Mesendoderm (in vitro differentiated cells): ENCODE measurements at regions not wholly inside any gene's neighbourhood (a gene's known extent, or its start where the extent isn't known, plus 50 kb on each side); places are given as distances from the start of the nearest gene placed in this dataset.

Source experiments
- DNase-seq: peaks from one replicate; pipeline ENCODE4 v3.0.0; 2013
- H2AK5ac ChIP-seq: 2 replicates; pipeline ENCODE4 v1.6.1; 2013; ENCODE audit warnings: low read length, inconsistent platforms
- H2BK120ac ChIP-seq: 2 replicates; pipeline ENCODE4 v1.6.1; 2013; ENCODE audit warnings: low read depth, mild to moderate bottlenecking, low read length, moderate library complexity, mixed read lengths
- H2BK15ac ChIP-seq: replicated peaks from 2 replicates; pipeline ENCODE4 v1.6.1; 2013; ENCODE audit warnings: low read depth, mild to moderate bottlenecking, moderate library complexity
- H2BK5ac ChIP-seq: 2 replicates; pipeline ENCODE4 v1.6.1; 2013; ENCODE audit warnings: low read length, inconsistent platforms
- H3K18ac ChIP-seq: 2 replicates; pipeline ENCODE4 v1.6.1; 2013; ENCODE audit warnings: mild to moderate bottlenecking, low read length, mixed read lengths
- H3K23ac ChIP-seq: one replicate; pipeline ENCODE4 v1.6.1; 2013; ENCODE audit warnings: low read length
- H3K27ac ChIP-seq: 2 replicates; pipeline ENCODE4 v1.5.1; 2013; ENCODE audit warnings: low read depth, mild to moderate bottlenecking, inconsistent platforms, low read length, moderate library complexity
- H3K27me3 ChIP-seq: 2 replicates; pipeline ENCODE4 v1.6.1; 2013; ENCODE audit warnings: low read length, control low read depth, mild to moderate bottlenecking, inconsistent platforms; ENCODE audit not compliant: insufficient read depth, poor library complexity
- H3K36me3 ChIP-seq: 2 replicates; pipeline ENCODE4 v1.6.1; 2013; ENCODE audit warnings: low read length, inconsistent platforms; ENCODE audit not compliant: control insufficient read depth, insufficient read depth
- H3K4ac ChIP-seq: one replicate; pipeline ENCODE4 v1.6.1; 2013; ENCODE audit warnings: low read depth, mild to moderate bottlenecking, low read length, moderate library complexity
- H3K4me1 ChIP-seq: 2 replicates; pipeline ENCODE4 v1.6.1; 2013; ENCODE audit warnings: low read depth, low read length, inconsistent platforms; ENCODE audit not compliant: control insufficient read depth
- H3K4me2 ChIP-seq: 2 replicates; pipeline ENCODE4 v1.6.1; 2013; ENCODE audit warnings: low read length
- H3K4me3 ChIP-seq: 2 replicates; pipeline ENCODE4 v1.5.1; 2013; ENCODE audit warnings: mild to moderate bottlenecking, low read length
- H3K56ac ChIP-seq: one replicate; pipeline ENCODE4 v1.6.1; 2013; ENCODE audit warnings: low read length
- H3K79me1 ChIP-seq: 2 replicates; pipeline ENCODE4 v1.6.1; 2013; ENCODE audit warnings: low read length, inconsistent platforms
- H3K79me2 ChIP-seq: 2 replicates; pipeline ENCODE4 v1.6.1; 2013; ENCODE audit warnings: mild to moderate bottlenecking, low read length; ENCODE audit not compliant: control insufficient read depth, insufficient read depth
- H3K9ac ChIP-seq: 2 replicates; pipeline ENCODE4 v1.6.1; 2013; ENCODE audit warnings: low read length, inconsistent platforms
- H4K5ac ChIP-seq: one replicate; pipeline ENCODE4 v1.6.1; 2013; ENCODE audit warnings: low read length
- H4K8ac ChIP-seq: one replicate; pipeline ENCODE4 v1.6.1; 2013; ENCODE audit warnings: low read depth, mild to moderate bottlenecking, control low read depth, low read length, moderate library complexity
- WGBS: extraction: QIAGEN DNeasy Blood & Tissue Kit; methylation state at CpG from one replicate; pipeline ENCODE4 v1.1.7; 2013; ENCODE audit warnings: low lambda C conversion rate, missing lambda C conversion rate; ENCODE audit not compliant: insufficient coverage; ENCODE audit errors: extremely low coverage; 5-methylcytosine and 5-hydroxymethylcytosine counted together

DNA sequence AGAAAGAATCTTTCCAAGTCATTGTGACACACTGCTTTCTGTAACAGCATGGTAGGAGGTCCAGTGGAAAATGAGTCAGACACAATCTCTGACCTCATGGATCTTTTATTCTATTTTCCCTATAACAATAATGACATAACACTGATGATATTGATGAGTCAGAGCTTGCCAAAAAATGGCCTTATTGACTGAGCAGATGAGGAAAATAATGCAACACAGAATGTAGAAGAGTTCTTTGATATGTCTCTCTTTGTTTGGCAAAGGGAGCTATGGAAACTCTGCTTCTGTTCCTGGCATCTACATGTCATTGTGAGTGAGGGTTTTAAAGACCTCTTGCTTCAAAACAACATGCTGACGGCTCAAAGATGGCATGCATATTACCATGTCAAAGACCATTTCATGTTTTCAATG lies 443.1 kb upstream of the ZNF608 start:
- Histone ChIP-seq H3K18ac (no peak overlapping the region), H3K27me3 (no peaks in the 10 kb centered on the region), H3K79me2 (no peaks in the 10 kb centered on the region), H3K4me2 (no peak overlapping the region), H2AK5ac (no peak overlapping the region), H4K8ac (no peak overlapping the region), H4K5ac (no peak overlapping the region), H3K4me3 (no peak overlapping the region), H3K79me1 (no peaks in the 10 kb centered on the region), H3K36me3 (no peaks in the 10 kb centered on the region), H2BK15ac (no peak overlapping the region), H3K23ac (no peak overlapping the region), H3K4me1 (peaks cover 5% of the 10 kb centered on the region), H3K27ac (no peak overlapping the region), H3K4ac (no peak overlapping the region), H3K9ac (no peak overlapping the region), H2BK5ac (no peak overlapping the region), H2BK120ac (no peak overlapping the region), H3K56ac (no peak overlapping the region)
- no CpG with 5 or more reads among the region's 1 CpG for WGBS
- DNase-seq: no peak

DNA sequence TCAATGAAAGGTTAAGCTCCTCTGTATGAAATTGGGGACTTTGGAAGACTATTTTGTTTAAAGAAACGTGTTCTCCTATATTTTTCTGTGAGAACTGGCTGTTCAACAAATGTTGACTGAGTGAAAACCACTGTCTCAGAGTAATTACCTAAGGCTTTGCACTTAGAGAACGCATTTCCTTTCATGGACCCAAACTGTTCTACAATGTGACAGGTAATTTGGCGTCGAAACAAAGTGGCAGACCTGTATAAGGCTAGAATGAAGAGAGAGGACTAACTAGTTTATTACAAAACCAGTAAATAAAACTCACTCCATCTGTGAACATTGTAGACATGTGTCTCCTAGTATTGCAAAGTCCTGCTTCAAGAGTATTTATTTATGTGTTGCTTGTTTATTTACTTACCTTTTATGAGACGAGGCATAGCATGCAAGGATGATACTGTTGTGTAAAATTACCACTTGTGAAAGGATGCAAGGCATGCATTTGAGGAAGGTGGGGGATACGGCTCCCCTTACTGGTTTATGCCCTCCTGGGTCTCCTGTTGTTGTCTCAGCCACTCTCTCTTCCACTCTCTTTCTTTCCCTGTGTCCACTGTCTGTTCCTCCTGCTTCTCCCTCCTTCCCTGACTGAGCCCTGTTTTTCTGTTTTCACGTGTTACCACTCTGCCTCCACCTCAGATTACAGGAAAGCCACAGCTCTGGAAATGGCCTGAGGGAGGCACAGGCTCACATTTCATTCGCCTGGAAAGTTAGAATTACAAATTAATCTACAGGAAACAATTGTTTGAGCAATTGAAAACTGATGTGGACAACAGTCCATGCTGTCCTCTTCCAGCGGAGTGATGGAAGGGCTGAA lies 444.0 kb upstream of the ZNF608 start:
- H3K18ac ChIP-seq: no peak overlapping the region
- no peak overlapping the region for H3K9ac ChIP-seq
- no peak overlapping the region for H3K4me3 ChIP-seq
- no peak overlapping the region for H2BK5ac ChIP-seq
- no peak overlapping the region for H3K27ac ChIP-seq
- no peak overlapping the region for H3K4me2 ChIP-seq
- no peak overlapping the region for H3K4ac ChIP-seq
- H3K4me1 ChIP-seq: peaks cover 5% of the 10 kb centered on the region
- no peak overlapping the region for H3K23ac ChIP-seq
- peak overlapping the region; percentile 66 for H3K56ac ChIP-seq
- H3K36me3 ChIP-seq: no peaks in the 10 kb centered on the region
- H2BK120ac ChIP-seq: no peak overlapping the region
- H4K8ac ChIP-seq: no peak overlapping the region
- H2AK5ac ChIP-seq: no peak overlapping the region
- H4K5ac ChIP-seq: no peak overlapping the region
- H3K79me1 ChIP-seq: no peaks in the 10 kb centered on the region
- no peak overlapping the region for H2BK15ac ChIP-seq
- WGBS: no CpG with 5 or more reads among the region's 9 CpGs
- peak; percentile 48 for DNase-seq
- H3K79me2 ChIP-seq: no peaks in the 10 kb centered on the region
- H3K27me3 ChIP-seq: no peaks in the 10 kb centered on the region

DNA sequence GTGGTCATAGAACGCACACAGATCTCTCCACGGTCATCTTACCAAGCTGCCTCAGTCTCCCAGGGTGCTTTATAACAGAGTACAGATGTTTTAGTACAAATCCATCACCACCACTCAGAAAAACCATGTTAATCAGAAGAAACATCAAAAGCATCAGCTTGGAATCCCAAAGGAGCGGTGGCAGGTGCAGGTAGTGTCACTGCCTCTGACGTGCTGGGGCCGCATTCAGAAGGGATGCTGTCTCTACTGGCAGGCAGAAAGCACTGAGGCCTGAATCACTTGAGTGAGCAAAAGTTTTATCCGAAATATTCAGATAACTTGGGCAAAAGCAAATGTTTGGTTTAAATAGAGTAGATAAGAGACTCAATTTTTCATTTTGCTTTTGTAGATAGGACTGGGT lies 448.4 kb upstream of the ZNF608 start:
- H4K8ac ChIP-seq: no peak overlapping the region
- H3K36me3 ChIP-seq: no peaks in the 10 kb centered on the region
- H3K79me2 ChIP-seq: no peaks in the 10 kb centered on the region
- no peak overlapping the region for H2BK5ac ChIP-seq
- no peaks in the 10 kb centered on the region for H3K79me1 ChIP-seq
- H3K27me3 ChIP-seq: no peaks in the 10 kb centered on the region
- H3K4me2 ChIP-seq: no peak overlapping the region
- peaks cover 5% of the 10 kb centered on the region for H3K4me1 ChIP-seq
- no peak overlapping the region for H2BK120ac ChIP-seq
- WGBS: no CpG with 5 or more reads among the region's 6 CpGs
- DNase-seq: no peak
- H4K5ac ChIP-seq: no peak overlapping the region
- no peak overlapping the region for H3K4me3 ChIP-seq
- H3K4ac ChIP-seq: no peak overlapping the region
- H2AK5ac ChIP-seq: no peak overlapping the region
- H3K9ac ChIP-seq: no peak overlapping the region
- no peak overlapping the region for H3K56ac ChIP-seq
- no peak overlapping the region for H2BK15ac ChIP-seq
- no peak overlapping the region for H3K27ac ChIP-seq
- H3K18ac ChIP-seq: no peak overlapping the region
- H3K23ac ChIP-seq: no peak overlapping the region

DNA sequence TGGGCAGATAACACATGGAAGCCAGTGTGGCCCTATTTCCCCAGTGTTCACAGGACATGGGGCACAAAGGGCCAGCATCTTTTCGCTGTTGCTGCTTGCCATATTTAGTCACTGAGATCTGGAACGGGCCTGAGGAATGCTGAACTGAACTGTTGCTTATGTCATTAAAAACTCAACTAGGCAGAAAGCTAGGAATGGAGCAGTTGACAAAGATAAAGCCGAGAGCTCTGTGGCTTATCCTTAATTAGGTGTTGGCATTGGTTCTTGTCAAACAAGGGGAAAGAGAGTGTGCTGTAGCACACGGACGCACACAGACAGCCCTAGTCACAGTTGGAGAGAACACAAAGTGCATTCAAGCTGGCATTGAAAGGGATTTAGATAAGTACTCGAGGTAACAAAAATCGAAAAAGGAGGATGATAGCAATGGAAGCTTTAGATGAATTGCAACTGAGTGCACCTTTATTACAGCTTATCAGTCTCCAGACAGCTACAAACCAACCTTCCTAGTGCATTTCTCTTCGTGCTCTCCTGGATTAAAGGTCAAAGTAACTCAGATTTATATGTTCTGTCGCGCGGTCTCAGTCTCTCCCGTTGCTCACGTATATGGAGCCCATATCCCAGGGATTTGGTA lies 450.2 kb upstream of the ZNF608 start:
- Histone ChIP-seq H3K27me3 (no peaks in the 10 kb centered on the region), H3K23ac (no peak overlapping the region), H4K5ac (no peak overlapping the region), H3K9ac (no peak overlapping the region), H3K18ac (no peak overlapping the region), H3K4ac (no peak overlapping the region), H3K4me1 (peaks cover 4% of the 10 kb centered on the region), H2BK15ac (no peak overlapping the region), H3K79me2 (no peaks in the 10 kb centered on the region), H3K4me3 (no peak overlapping the region), H3K79me1 (no peaks in the 10 kb centered on the region), H2AK5ac (no peak overlapping the region), H2BK120ac (no peak overlapping the region), H2BK5ac (no peak overlapping the region), H3K27ac (no peak overlapping the region), H3K4me2 (no peak overlapping the region), H3K56ac (no peak overlapping the region), H4K8ac (no peak overlapping the region), H3K36me3 (no peaks in the 10 kb centered on the region)
- WGBS: no CpG with 5 or more reads among the region's 13 CpGs
- peak; percentile 68 for DNase-seq

DNA sequence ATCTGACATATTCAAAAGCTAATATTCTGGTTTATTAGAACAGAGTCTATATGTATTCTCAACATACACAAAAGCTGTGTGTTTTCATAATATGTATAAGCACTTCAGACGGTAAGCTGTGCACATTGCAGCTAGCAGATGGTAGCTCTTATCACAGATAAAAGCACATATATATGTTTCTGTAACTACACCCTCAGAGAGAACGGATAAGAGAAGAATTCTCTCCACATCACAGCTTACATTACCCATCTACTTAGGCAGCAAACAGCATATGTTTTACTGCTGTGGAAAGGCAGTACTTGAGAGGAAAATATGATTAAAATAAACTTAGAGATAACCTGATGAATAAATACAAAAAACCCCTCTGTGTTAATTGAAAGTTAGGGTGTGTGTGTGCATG lies 450.9 kb upstream of the ZNF608 start:
- Histone ChIP-seq H2BK5ac (no peak overlapping the region), H3K4me3 (no peak overlapping the region), H3K4me2 (no peak overlapping the region), H3K56ac (no peak overlapping the region), H3K27ac (no peak overlapping the region), H3K9ac (no peak overlapping the region), H4K8ac (no peak overlapping the region), H2BK15ac (no peak overlapping the region), H3K18ac (no peak overlapping the region), H3K27me3 (no peaks in the 10 kb centered on the region), H2BK120ac (no peak overlapping the region), H3K4me1 (peaks cover 4% of the 10 kb centered on the region), H3K4ac (no peak overlapping the region), H3K36me3 (no peaks in the 10 kb centered on the region), H3K23ac (no peak overlapping the region), H4K5ac (no peak overlapping the region), H3K79me2 (no peaks in the 10 kb centered on the region), H2AK5ac (no peak overlapping the region), H3K79me1 (no peaks in the 10 kb centered on the region)
- WGBS: no CpG with 5 or more reads among the region's 2 CpGs
- no peak for DNase-seq
